Panc1 (cell line): ENCODE measurements at regions not wholly inside any gene's neighbourhood (a gene's known extent, or its start where the extent isn't known, plus 50 kb on each side); places are given as distances from the start of the nearest gene placed in this dataset.

Experiments
- ATAC-seq: fragments of 200-7000 bp; cut with Tn5 transposase; 2 replicates; pipeline ENCODE4 v1.9.1; 2020; ENCODE audit warnings: mild to moderate bottlenecking, moderate library complexity
- BruUV-seq: library from RNA; stranded (reverse); fragments of 400-500 nt; replicated peaks from 2 replicates; lab custom pipeline; 2021; lab: Mats Ljungman, UMichigan
- CTCF ChIA-PET: fragments of 300-600 bp; sonication (Branson Sonifier 250); formaldehyde crosslinking; loops from one replicate; lab custom pipeline; 2022; ENCODE audit warnings: antibody characterized with exemption; lab: Charles Lee
- POLR2A ChIA-PET: fragments of 300-600 bp; sonication (Branson Sonifier 250); formaldehyde crosslinking; loops from one replicate; lab custom pipeline; 2022; ENCODE audit warnings: antibody characterized with exemption; lab: Charles Lee
- DNase-seq: peaks from one replicate; pipeline ENCODE4 v3.0.0-alpha.2; 2010; ENCODE audit warnings: low read depth, low spot score
- H3K27ac ChIP-seq: 2 replicates; pipeline ENCODE4 v1.5.1; 2011; ENCODE audit warnings: mild to moderate bottlenecking, low read length, inconsistent platforms
- H3K27me3 ChIP-seq: fragments of 200-500 bp; sonication (Bioruptor generic); 2 replicates; pipeline ENCODE4 v1.6.0; 2014; ENCODE audit warnings: low read length, inconsistent platforms; ENCODE audit not compliant: control insufficient read depth, insufficient read depth
- H3K36me3 ChIP-seq: fragments of 200-500 bp; sonication (Bioruptor generic); 2 replicates; pipeline ENCODE4 v1.5.1; 2014; ENCODE audit warnings: inconsistent platforms, mild to moderate bottlenecking, low read length, moderate library complexity; ENCODE audit not compliant: control insufficient read depth, insufficient read depth
- H3K4me1 ChIP-seq: 2 replicates; pipeline ENCODE4 v1.5.1; 2011; ENCODE audit warnings: inconsistent platforms, mild to moderate bottlenecking, low read length, moderate library complexity; ENCODE audit not compliant: control insufficient read depth, insufficient read depth
- H3K4me3 ChIP-seq, 2 experiments: 2 replicates each; pipeline ENCODE4 v1.5.1; 2011 to 2012; ENCODE audit warnings: low read depth in 2 of 2, low read length in 2 of 2, mild to moderate bottlenecking in 2 of 2, inconsistent platforms in 1 of 2, moderate library complexity in 1 of 2
- H3K9me3 ChIP-seq: fragments of 200-500 bp; sonication (Bioruptor generic); 2 replicates; pipeline ENCODE4 v1.5.1; 2014; ENCODE audit warnings: low read depth, mild to moderate bottlenecking, inconsistent platforms, low read length, moderate library complexity; ENCODE audit not compliant: control insufficient read depth, insufficient read depth
- CTCF ChIP-seq: fragments of 450-650 bp; IDR thresholded peaks from 2 replicates; pipeline ENCODE4 v1.5.1; 2017; ENCODE audit warnings: mild to moderate bottlenecking
- POLR2AphosphoS5 ChIP-seq: IDR thresholded peaks from 2 replicates; pipeline ENCODE4 v1.6.1; 2012; ENCODE audit warnings: mild to moderate bottlenecking, low read depth, low read length, moderate library complexity
- REST ChIP-seq, 2 experiments: IDR thresholded peaks; 2 replicates each; pipeline ENCODE4 v1.6.1; 2011 to 2012; ENCODE audit warnings: low read depth in 2 of 2, control low read depth in 1 of 2, low read length in 1 of 2, mild to moderate bottlenecking in 1 of 2, moderate library complexity in 1 of 2; ENCODE audit not compliant: insufficient read depth in 1 of 2
- SIN3A ChIP-seq: IDR thresholded peaks from 2 replicates; pipeline ENCODE4 v1.6.1; 2012; ENCODE audit warnings: low read depth, mild to moderate bottlenecking, low read length, moderate library complexity, borderline replicate concordance; ENCODE audit not compliant: insufficient read depth
- TCF7L2 ChIP-seq: IDR thresholded peaks from 2 replicates; pipeline ENCODE4 v1.6.1; 2011; ENCODE audit warnings: mild to moderate bottlenecking, low read depth, low read length, inconsistent platforms
- in situ Hi-C: cut with HindIII; loops from 2 replicates; pipeline ENCODE4 v1.10.0; 2016; ENCODE audit warnings: low sequenced_read_pairs, low pct_unique_long_range_greater_than_20kb
- intact Hi-C: fragments of 100-400 bp; cut with micrococcal nuclease; formaldehyde crosslinking; loops from one replicate; pipeline ENCODE4 v1.10.0; 2022; ENCODE audit not compliant: unreplicated experiment

DNA sequence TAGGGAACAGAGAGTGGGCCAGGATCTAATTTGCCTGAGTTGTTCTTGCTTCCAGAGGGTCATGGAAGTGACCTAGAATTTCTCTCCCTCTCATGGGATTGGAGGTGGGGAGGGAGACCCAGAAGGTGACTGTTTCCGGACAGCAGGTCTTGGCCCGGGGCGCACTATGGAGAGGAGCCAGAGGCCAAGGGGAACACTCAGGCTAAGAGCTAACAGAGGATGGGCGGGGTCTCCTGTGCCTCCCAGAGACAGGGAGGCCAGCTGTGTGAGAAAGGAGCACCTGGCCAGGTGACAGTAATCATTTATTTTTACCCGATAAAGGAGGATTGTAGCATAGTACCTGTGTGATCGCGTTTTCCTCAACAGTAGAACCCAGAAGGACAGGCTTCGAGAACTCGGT is 50.9 kb upstream of the ANKH start:
- ATAC-seq: no peak
- CTCF ChIA-PET: no interaction called here
- Histone ChIP-seq H3K4me1 (no peaks in the 10 kb centered on the region), H3K27me3 (no peaks in the 10 kb centered on the region), H3K27ac (no peak overlapping the region), H3K4me3 (no peak overlapping the region), H3K9me3 (no peaks in the 10 kb centered on the region), H3K36me3 (no peaks in the 10 kb centered on the region)
- no TSS peak for BruUV-seq
- POLR2A ChIA-PET: no interaction called here
- TF ChIP-seq REST (IDR thresholded peaks at IDR 0.05; ENCODE audit: insufficient read depth in 1 of 2, low read depth in 2 of 2, low read length in 1 of 2) (no peak), POLR2AphosphoS5 (no peak), TCF7L2 (no peak), SIN3A (no peak), CTCF (no peak)
- intact Hi-C loops: no loop called here
- DNase-seq: no peak
- in situ Hi-C loops: no loop called here
